Liver (tissue), 8 donors: ENCODE measurements at regions not wholly inside any gene's neighbourhood (a gene's known extent, or its start where the extent isn't known, plus 50 kb on each side); places are given as distances from the start of the nearest gene placed in this dataset.

Experiments used
- DNase-seq: peaks from one replicate; pipeline ENCODE4 v3.0.0-alpha.2; 2017; ENCODE audit warnings: low spot score
- H3K27ac ChIP-seq, 2 donors: one replicate each; pipeline ENCODE4 v1.7.0; 2013; ENCODE audit warnings: inconsistent platforms in 2 of 2, low read length in 2 of 2, control low read depth in 1 of 2, low read depth in 1 of 2, mild to moderate bottlenecking in 1 of 2
- H3K27me3 ChIP-seq, 4 donors: one replicate each; pipeline versions ENCODE4 v1.6.1 to v1.7.0; 2013; ENCODE audit warnings: low read length in 3 of 4, inconsistent platforms in 1 of 4, mild to moderate bottlenecking in 1 of 4, moderate library complexity in 1 of 4; ENCODE audit not compliant: control insufficient read depth in 4 of 4, insufficient read depth in 4 of 4
- H3K36me3 ChIP-seq, 4 donors: one replicate each; pipeline versions ENCODE4 v1.6.1 to v1.7.0; 2013; ENCODE audit warnings: low read length in 3 of 4, mild to moderate bottlenecking in 3 of 4, low read depth in 1 of 4, moderate library complexity in 1 of 4; ENCODE audit not compliant: control insufficient read depth in 4 of 4, insufficient read depth in 3 of 4
- H3K4me1 ChIP-seq, 4 donors: one replicate each; pipeline versions ENCODE4 v1.6.1 to v1.7.0; 2013; ENCODE audit warnings: low read length in 3 of 4, mild to moderate bottlenecking in 3 of 4, moderate library complexity in 1 of 4; ENCODE audit not compliant: control insufficient read depth in 4 of 4, insufficient read depth in 4 of 4
- H3K4me3 ChIP-seq, 3 donors: one replicate each; pipeline versions ENCODE4 v1.6.1 to v1.7.0; 2013; ENCODE audit warnings: low read length in 3 of 3, control low read depth in 1 of 3, low read depth in 1 of 3, mild to moderate bottlenecking in 1 of 3
- H3K9ac ChIP-seq, 2 donors: one replicate each; pipeline ENCODE4 v1.7.0; 2013; ENCODE audit warnings: low read length in 2 of 2, mild to moderate bottlenecking in 2 of 2, moderate library complexity in 2 of 2, control low read depth in 1 of 2, low read depth in 1 of 2
- H3K9me3 ChIP-seq, 4 donors: one replicate each; pipeline versions ENCODE4 v1.6.1 to v1.7.0; 2013; ENCODE audit warnings: low read length in 3 of 4; ENCODE audit not compliant: control insufficient read depth in 4 of 4
- ATF3 ChIP-seq: IDR thresholded peaks from 2 replicates; pipeline ENCODE4 v1.6.1; 2016; ENCODE audit warnings: antibody characterized with exemption
- CTCF ChIP-seq: fragments of 150-350 bp; IDR thresholded peaks from 2 replicates; pipeline ENCODE4 v1.5.1; 2017; ENCODE audit warnings: improper control_type of control experiment, low read depth, low read length; ENCODE audit not compliant: missing input control
- EGR1 ChIP-seq, 2 donors: IDR thresholded peaks; 2 replicates each; pipeline ENCODE4 v1.6.1; 2016 to 2018; ENCODE audit warnings: antibody characterized with exemption in 2 of 2, low read depth in 2 of 2
- FOXA1 ChIP-seq: IDR thresholded peaks from 2 replicates; pipeline ENCODE4 v1.6.1; 2016; ENCODE audit warnings: antibody characterized with exemption
- FOXA2 ChIP-seq: IDR thresholded peaks from 2 replicates; pipeline ENCODE4 v1.6.1; 2016; ENCODE audit warnings: antibody characterized with exemption
- GABPA ChIP-seq, 2 donors: IDR thresholded peaks in 1 of 2; conservative IDR thresholded peaks in 1 of 2; 2 replicates each; pipeline ENCODE4 v1.6.1; 2016; ENCODE audit warnings: antibody characterized with exemption in 2 of 2, mild to moderate bottlenecking in 1 of 2, moderate library complexity in 1 of 2
- HNF4A ChIP-seq, 2 donors: conservative IDR thresholded peaks; 2 replicates each; pipeline ENCODE4 v1.6.1; 2016; ENCODE audit warnings: antibody characterized with exemption in 2 of 2, mild to moderate bottlenecking in 2 of 2
- HNF4G ChIP-seq: IDR thresholded peaks from 2 replicates; pipeline ENCODE4 v1.6.1; 2016; ENCODE audit warnings: antibody characterized with exemption
- JUND ChIP-seq, 2 donors: IDR thresholded peaks; 2 replicates each; pipeline ENCODE4 v1.6.1; 2016; ENCODE audit warnings: antibody characterized with exemption in 2 of 2
- MAX ChIP-seq: IDR thresholded peaks from 2 replicates; pipeline ENCODE4 v1.6.1; 2016; ENCODE audit warnings: antibody characterized with exemption
- NR2F2 ChIP-seq: IDR thresholded peaks from 2 replicates; pipeline ENCODE4 v1.6.1; 2016; ENCODE audit warnings: antibody characterized with exemption
- RAD21 ChIP-seq, 2 donors: IDR thresholded peaks; 2 replicates each; pipeline ENCODE4 v1.6.1; 2016; ENCODE audit warnings: antibody characterized with exemption in 2 of 2, mild to moderate bottlenecking in 2 of 2
- REST ChIP-seq: IDR thresholded peaks from 2 replicates; pipeline ENCODE4 v1.6.1; 2016; ENCODE audit warnings: antibody characterized with exemption, mild to moderate bottlenecking
- RXRA ChIP-seq, 2 donors: IDR thresholded peaks; 2 replicates each; pipeline ENCODE4 v1.6.1; 2017 to 2018; ENCODE audit warnings: antibody characterized with exemption in 2 of 2, mild to moderate bottlenecking in 1 of 2
- SP1 ChIP-seq: IDR thresholded peaks from 2 replicates; pipeline ENCODE4 v1.6.1; 2018; ENCODE audit warnings: antibody characterized with exemption, mild to moderate bottlenecking
- TAF1 ChIP-seq: conservative IDR thresholded peaks from 2 replicates; pipeline ENCODE4 v1.6.1; 2016; ENCODE audit warnings: antibody characterized with exemption, mild to moderate bottlenecking
- YY1 ChIP-seq: IDR thresholded peaks from 2 replicates; pipeline ENCODE4 v1.6.1; 2016; ENCODE audit warnings: antibody characterized with exemption, mild to moderate bottlenecking
- ZBTB33 ChIP-seq: IDR thresholded peaks from 2 replicates; pipeline ENCODE4 v1.6.1; 2016; ENCODE audit warnings: antibody characterized with exemption
- WGBS: extraction: QIAGEN DNeasy Blood & Tissue Kit; methylation state at CpG from one replicate; pipeline ENCODE4 v1.1.7; 2013; 5-methylcytosine and 5-hydroxymethylcytosine counted together
- donor health status: healthy.
- donor health status: healthy.
- donor health status: healthy.
- donor health status: healthy.
- donor health status: healthy.

- Histone ChIP-seq H3K36me3 (no peaks in the 10 kb centered on the region), H3K9ac (no peak overlapping the region), H3K4me1 (no peaks in the 10 kb centered on the region), H3K4me3 (no peak overlapping the region), H3K27ac (no peak overlapping the region), H3K27me3 (no peaks in the 10 kb centered on the region), H3K9me3 (no peaks in the 10 kb centered on the region)
- DNase-seq, result no peak
- TF ChIP-seq MAX (no peak), HNF4G (no peak), NR2F2 (no peak), FOXA1 (no peak), CTCF (no peak)
- 76% methylated on average over 7 of the region's 7 CpGs for WGBS
Measured at GRCh38 chr18:55869556-55870501, 281.8 kb upstream of the TCF4 start.

GRCh38 chr18:55868909-55869308, 280.9 kb upstream of the TCF4 start:
- H3K4me3 ChIP-seq, result no peak overlapping the region
- no peak overlapping the region for H3K9ac ChIP-seq
- no peaks in the 10 kb centered on the region for H3K9me3 ChIP-seq
- H3K4me1 ChIP-seq, result no peaks in the 10 kb centered on the region
- TF ChIP-seq REST, result no peak
- no peak for TF ChIP-seq MAX
- TF ChIP-seq YY1, result no peak
- TF ChIP-seq ZBTB33, result no peak
- no peak for TF ChIP-seq FOXA1
- no peak for TF ChIP-seq HNF4A (conservative IDR thresholded peaks at IDR 0.05)
- no peak for TF ChIP-seq ATF3
- no peak for TF ChIP-seq RXRA (IDR thresholded peaks at IDR 0.05)
- no peak for TF ChIP-seq EGR1 (IDR thresholded peaks at IDR 0.05; ENCODE audit: low read depth in 2 of 2)
- no peak for TF ChIP-seq TAF1
- TF ChIP-seq HNF4G, result no peak
- no peak for TF ChIP-seq JUND (IDR thresholded peaks at IDR 0.05)
- TF ChIP-seq NR2F2, result no peak
- TF ChIP-seq SP1, result no peak
- no peak for TF ChIP-seq GABPA (IDR thresholded peaks at IDR 0.05 in 1 of 2, conservative IDR thresholded peaks at IDR 0.05 in 1 of 2)
- TF ChIP-seq RAD21 (IDR thresholded peaks at IDR 0.05), result no peak
- TF ChIP-seq FOXA2, result no peak
- TF ChIP-seq CTCF, result no peak
- WGBS, result 78% methylated on average over 1 of the region's 1 CpG
- H3K36me3 ChIP-seq, result no peaks in the 10 kb centered on the region
- no peak overlapping the region for H3K27ac ChIP-seq
- DNase-seq, result no peak
- H3K27me3 ChIP-seq, result no peaks in the 10 kb centered on the region
